ENCODE measurements at regions not wholly inside any gene's neighbourhood (a gene's known extent, or its start where the extent isn't known, plus 50 kb on each side); places are given as distances from the start of the nearest gene placed in this dataset.

DNA sequence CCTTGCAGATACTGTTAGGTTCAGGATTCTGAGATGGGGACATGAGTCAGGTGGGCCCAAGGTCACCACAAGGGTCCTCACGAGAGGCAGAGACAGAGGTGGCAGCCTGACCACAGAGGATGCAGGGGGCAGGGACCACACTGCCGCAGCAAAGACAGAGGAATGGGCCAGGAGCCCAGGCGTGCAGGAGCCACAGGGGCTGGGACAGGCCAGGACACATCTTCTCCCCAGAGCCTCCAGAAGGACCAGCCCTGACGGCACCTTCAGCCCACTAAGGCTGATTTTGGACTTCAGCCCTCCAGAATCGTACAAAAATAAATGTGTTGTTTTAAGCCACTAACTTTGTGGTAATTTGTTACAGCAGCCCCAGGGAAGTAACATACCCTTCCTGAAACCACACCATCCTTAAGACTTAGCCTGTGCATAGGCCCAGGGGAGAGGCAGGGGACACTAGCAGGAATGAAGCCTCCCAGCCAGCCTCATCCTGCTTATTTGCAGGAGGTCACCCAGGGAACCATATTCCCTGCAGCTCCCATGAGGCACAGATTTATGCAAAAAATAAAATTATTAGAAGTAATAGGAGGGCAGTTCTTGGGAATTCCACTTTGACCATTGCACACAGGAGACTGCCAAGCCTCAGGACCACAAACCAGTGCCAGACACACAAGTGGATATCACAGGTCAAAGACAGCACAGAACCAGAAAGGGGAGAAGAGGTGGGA lies 119.3 kb upstream of the CST7 start:
- Mint-ChIP-seq H3K36me3 (ENCODE audit: insufficient read depth in 2 of 2) (no peaks in the 10 kb centered on the region), H3K4me3 (no peak overlapping the region), H3K9me3 (no peaks in the 10 kb centered on the region), H3K27ac (no peak overlapping the region), H3K4me1 (ENCODE audit: low read depth) (no peaks in the 10 kb centered on the region), H3K27me3 (ENCODE audit: low read depth) (no peaks in the 10 kb centered on the region)
- DNase-seq (no peak), ATAC-seq (replicated peaks in 1 of 2) (no peak)

DNA sequence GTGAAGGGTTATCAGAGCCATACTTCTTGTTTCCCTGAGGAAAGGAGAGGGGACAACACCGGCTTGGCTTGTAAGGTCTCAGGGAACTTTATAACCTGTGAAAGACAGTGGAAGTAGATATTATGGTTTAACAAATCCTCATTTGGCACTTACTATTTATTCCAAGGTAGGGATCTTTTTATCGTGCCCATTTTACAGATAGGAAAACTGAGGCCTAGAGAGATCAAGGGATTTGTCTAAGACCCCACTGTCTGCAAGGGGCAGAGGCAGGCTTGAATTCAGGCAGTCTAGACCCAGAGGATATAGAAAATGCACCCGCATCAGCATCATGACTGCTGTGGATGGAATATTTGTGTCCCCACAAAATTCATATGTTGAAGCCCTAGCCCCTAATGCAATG lies 118.4 kb upstream of the CST7 start:
- Mint-ChIP-seq H3K9me3 (no peaks in the 10 kb centered on the region), H3K27ac (no peak overlapping the region), H3K27me3 (ENCODE audit: low read depth) (no peaks in the 10 kb centered on the region), H3K36me3 (ENCODE audit: insufficient read depth in 2 of 2) (no peaks in the 10 kb centered on the region), H3K4me3 (no peak overlapping the region), H3K4me1 (ENCODE audit: low read depth) (no peaks in the 10 kb centered on the region)
- DNase-seq (no peak), ATAC-seq (replicated peaks in 1 of 2) (no peak)

DNA sequence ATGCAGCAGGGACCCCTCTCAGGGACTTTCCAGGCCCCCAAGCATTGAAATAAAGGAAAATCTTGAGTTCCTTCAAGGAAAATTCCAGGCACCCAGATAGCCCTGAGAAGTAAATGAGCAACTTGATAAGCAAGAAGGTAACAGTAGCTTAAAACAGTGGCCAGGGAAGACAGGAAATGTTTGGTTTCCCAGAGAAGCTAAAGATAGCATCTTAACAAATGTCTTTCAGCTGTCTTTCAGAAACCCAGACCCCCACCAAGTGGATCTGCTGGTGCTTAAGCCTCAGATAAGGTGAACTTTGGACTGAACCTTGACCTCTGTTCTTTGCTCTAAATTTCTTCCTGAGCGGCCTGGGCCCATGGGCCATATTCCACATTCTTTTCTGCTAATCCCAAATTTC lies 117.8 kb upstream of the CST7 start:
- Mint-ChIP-seq H3K4me1 (ENCODE audit: low read depth) (no peaks in the 10 kb centered on the region), H3K27me3 (ENCODE audit: low read depth) (no peaks in the 10 kb centered on the region), H3K9me3 (no peaks in the 10 kb centered on the region), H3K4me3 (no peak overlapping the region), H3K36me3 (ENCODE audit: insufficient read depth in 2 of 2) (no peaks in the 10 kb centered on the region), H3K27ac (no peak overlapping the region)
- no peak for DNase-seq
- ATAC-seq (replicated peaks in 1 of 2) = no peak

DNA sequence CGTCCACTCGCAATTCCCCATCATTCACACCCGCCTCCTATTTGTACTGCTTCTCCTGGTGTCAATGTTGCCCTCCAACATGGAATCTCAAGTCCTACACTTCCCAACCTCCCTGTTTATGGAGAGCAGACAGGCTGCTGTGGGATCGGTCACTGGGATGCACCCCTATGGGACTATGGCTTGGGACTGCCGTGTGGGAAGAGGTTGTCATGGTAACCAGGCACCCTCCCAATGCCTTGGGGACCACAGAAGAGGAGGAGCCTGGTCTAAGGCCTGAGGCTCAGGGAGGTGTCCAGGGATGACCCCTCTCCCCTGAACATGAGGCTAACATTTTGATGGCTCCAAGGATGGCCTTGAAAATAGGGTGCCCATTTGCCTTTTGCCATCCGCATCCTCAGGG lies 116.6 kb upstream of the CST7 start:
- Mint-ChIP-seq H3K9me3 (no peaks in the 10 kb centered on the region), H3K36me3 (ENCODE audit: insufficient read depth in 2 of 2) (no peaks in the 10 kb centered on the region), H3K27me3 (ENCODE audit: low read depth) (no peaks in the 10 kb centered on the region), H3K27ac (no peak overlapping the region), H3K4me3 (no peak overlapping the region), H3K4me1 (ENCODE audit: low read depth) (no peaks in the 10 kb centered on the region)
- ATAC-seq (replicated peaks in 1 of 2) (no peak), DNase-seq (no peak)

DNA sequence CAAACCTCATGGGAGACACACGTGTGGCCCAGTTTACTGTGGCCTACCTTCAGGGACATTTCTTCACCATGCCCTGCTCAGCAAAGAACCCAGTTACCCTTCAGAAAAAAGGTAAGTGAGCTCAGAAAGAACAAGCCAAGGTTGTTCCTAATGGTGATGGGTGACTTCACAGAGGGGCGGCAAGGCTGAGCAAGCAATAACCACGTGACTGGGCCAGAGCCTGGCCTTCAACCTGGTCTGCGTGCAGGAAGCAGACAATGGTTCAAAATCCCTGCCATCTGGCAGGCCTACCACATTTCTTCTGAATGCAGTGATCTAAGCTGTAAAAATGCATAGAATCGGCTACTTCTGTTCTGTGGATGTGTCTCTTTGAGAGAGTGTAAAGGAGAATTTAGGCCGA lies 115.5 kb upstream of the CST7 start:
- no peak for ATAC-seq (replicated peaks in 1 of 2)
- no peaks in the 10 kb centered on the region for H3K9me3 Mint-ChIP-seq
- DNase-seq = no peak
- H3K36me3 Mint-ChIP-seq (ENCODE audit: insufficient read depth in 2 of 2) = no peaks in the 10 kb centered on the region
- H3K4me3 Mint-ChIP-seq = no peak overlapping the region
- no peak overlapping the region for H3K27ac Mint-ChIP-seq
- H3K4me1 Mint-ChIP-seq (ENCODE audit: low read depth) = no peaks in the 10 kb centered on the region
- H3K27me3 Mint-ChIP-seq (ENCODE audit: low read depth) = no peaks in the 10 kb centered on the region

DNA sequence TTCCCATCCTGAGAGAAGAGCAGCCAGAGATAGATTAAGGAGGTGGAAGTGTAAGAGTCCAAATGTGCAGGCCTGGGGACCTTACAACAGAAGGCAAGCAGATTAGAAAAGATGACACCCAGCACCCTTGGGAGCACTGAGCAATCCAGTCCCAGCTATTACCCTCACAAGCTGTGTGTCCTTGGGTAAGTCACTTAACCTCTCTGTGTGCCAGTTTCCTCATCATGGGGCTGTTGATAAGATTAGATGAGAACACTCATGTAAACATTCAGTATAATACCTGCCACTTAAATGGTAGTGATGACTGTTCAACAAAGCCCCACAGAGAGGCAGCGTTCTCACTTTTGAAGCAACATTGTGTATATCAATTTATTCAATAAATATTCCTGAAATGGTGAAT lies 114.8 kb upstream of the CST7 start:
- Mint-ChIP-seq H3K4me1 (ENCODE audit: low read depth) (no peaks in the 10 kb centered on the region), H3K9me3 (no peaks in the 10 kb centered on the region), H3K4me3 (no peak overlapping the region), H3K27ac (no peak overlapping the region), H3K36me3 (ENCODE audit: insufficient read depth in 2 of 2) (no peaks in the 10 kb centered on the region), H3K27me3 (ENCODE audit: low read depth) (no peaks in the 10 kb centered on the region)
- DNase-seq (no peak), ATAC-seq (replicated peaks in 1 of 2) (no peak)

DNA sequence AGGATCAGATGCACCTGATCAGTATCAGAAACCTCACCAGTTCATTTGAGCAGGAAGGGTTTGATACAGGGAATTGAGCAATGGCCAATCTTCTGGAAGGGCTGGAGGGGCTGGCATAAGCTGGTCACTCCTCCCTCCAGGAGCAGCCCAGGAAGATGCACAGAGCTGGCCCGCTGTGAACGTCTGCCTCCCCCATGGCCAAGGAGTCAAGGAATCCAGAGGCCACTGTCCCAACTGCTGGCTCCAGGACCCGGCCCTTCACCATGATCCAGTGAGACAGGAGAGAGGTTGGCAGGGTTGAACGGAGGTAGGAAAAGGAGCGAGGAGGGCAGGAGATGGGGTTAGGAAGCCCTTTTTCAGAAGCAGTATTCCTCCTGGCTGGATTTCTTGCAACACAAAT lies 113.9 kb upstream of the CST7 start:
- Mint-ChIP-seq H3K9me3 (no peaks in the 10 kb centered on the region), H3K36me3 (ENCODE audit: insufficient read depth in 2 of 2) (no peaks in the 10 kb centered on the region)

DNA sequence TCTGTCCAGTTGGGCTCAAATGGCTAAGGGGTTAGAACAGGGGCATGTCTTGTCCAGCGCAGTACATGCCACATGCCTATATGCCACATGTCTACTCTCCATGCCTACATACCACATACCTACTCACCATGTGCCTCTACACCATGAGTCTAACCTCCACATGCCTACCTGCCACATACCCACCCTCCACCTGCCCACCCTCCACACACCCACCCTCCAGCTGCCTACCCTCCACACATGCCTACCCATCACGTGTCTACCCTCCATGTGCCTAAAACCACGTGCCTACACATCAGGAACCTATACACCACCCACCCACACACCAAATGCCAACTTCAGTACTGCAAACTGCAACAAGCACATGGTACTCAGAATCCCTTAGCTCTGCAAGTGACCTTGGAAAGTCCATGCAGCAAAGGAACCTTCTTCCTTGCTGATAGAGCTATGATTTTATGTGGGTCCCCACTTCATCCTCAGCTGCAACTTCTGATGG lies 113.0 kb upstream of the CST7 start:
- H3K27ac Mint-ChIP-seq = no peak overlapping the region
- no peak for ATAC-seq (replicated peaks in 1 of 2)
- DNase-seq = no peak
- H3K36me3 Mint-ChIP-seq (ENCODE audit: insufficient read depth in 2 of 2) = no peaks in the 10 kb centered on the region
- H3K4me3 Mint-ChIP-seq = no peak overlapping the region
- no peaks in the 10 kb centered on the region for H3K27me3 Mint-ChIP-seq (ENCODE audit: low read depth)
- no peaks in the 10 kb centered on the region for H3K4me1 Mint-ChIP-seq (ENCODE audit: low read depth)
- H3K9me3 Mint-ChIP-seq = no peaks in the 10 kb centered on the region

More for the DNA sequence above, 113.9 kb upstream of the CST7 start:
- no peak for ATAC-seq (replicated peaks in 1 of 2)
- H3K4me3 Mint-ChIP-seq = no peak overlapping the region
- H3K27me3 Mint-ChIP-seq (ENCODE audit: low read depth) = no peaks in the 10 kb centered on the region
- no peaks in the 10 kb centered on the region for H3K4me1 Mint-ChIP-seq (ENCODE audit: low read depth)
- DNase-seq = no peak
- H3K27ac Mint-ChIP-seq = no peak overlapping the region

DNA sequence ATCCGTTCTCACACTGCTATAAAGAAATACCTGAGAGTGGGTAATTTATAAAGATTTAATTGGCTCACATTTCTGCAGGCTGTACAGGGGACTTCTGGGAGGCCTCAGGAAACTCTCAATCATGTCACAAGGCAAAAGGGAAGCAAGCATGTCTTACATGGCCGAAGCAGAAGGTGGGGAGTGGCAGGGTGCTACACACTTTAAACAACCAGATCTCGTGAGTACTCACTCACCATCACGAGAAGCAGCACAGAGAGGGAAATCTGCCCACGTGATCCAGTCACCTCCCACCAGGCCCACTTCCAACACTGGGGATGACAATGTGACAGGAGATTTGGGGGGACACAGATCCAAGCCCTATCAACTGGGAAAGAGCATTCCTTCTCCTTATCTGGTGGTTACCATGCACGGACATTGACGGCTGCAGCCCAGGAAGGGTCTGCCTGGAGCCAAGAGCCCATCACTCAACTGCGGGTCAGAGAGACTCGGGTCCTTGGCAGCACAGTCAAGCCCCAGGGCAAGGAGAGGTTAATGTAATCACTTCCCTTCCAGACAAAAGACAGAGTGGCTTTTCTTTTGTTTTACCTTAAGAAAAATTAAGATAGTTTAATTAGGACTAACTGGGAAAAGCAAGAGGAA lies 112.3 kb upstream of the CST7 start:
- DNase-seq (no peak), ATAC-seq (replicated peaks in 1 of 2) (no peak)
- H3K27me3 Mint-ChIP-seq (ENCODE audit: low read depth) = no peaks in the 10 kb centered on the region
- no peaks in the 10 kb centered on the region for H3K4me1 Mint-ChIP-seq (ENCODE audit: low read depth)
- no peaks in the 10 kb centered on the region for H3K36me3 Mint-ChIP-seq (ENCODE audit: insufficient read depth in 2 of 2)
- no peak overlapping the region for H3K27ac Mint-ChIP-seq
- H3K4me3 Mint-ChIP-seq = no peak overlapping the region
- no peaks in the 10 kb centered on the region for H3K9me3 Mint-ChIP-seq

DNA sequence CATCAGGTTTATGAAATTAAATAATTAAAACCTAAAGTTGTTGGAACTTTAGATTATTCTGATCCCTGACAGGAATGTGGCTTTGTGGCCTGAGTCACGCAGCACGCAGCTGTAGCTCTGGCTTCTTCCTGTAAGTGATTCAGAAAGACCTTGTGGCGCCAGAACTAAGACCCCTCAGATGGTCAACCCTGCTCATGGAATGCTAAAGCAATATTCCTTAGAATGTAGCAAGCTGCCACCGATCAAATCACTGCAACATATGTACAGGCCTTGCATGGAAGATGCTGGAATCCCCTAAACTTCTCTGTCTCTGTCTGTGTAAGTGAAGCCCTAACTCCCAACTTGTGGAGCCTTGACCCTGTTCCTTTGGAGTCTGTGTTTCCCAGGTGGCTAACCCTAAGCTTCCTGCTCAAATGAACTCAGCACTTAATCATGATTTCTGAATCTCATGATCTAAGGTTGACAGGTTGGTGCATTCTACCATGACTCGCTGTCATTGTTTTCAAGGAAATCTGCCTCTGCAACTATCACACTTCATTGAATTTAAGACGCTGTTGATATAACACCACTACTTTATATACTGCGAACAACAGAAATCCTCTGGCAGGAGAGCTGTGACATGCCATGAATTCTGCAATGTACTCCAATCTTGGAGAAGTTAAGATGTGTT lies 111.2 kb upstream of the CST7 start:
- Mint-ChIP-seq H3K27me3 (ENCODE audit: low read depth) (peaks cover 8% of the 10 kb centered on the region), H3K4me1 (ENCODE audit: low read depth) (peaks cover 4% of the 10 kb centered on the region), H3K36me3 (ENCODE audit: insufficient read depth in 2 of 2) (no peaks in the 10 kb centered on the region), H3K9me3 (no peaks in the 10 kb centered on the region), H3K4me3 (no peak overlapping the region), H3K27ac (no peak overlapping the region)
- DNase-seq (no peak), ATAC-seq (replicated peaks in 1 of 2) (no peak)

DNA sequence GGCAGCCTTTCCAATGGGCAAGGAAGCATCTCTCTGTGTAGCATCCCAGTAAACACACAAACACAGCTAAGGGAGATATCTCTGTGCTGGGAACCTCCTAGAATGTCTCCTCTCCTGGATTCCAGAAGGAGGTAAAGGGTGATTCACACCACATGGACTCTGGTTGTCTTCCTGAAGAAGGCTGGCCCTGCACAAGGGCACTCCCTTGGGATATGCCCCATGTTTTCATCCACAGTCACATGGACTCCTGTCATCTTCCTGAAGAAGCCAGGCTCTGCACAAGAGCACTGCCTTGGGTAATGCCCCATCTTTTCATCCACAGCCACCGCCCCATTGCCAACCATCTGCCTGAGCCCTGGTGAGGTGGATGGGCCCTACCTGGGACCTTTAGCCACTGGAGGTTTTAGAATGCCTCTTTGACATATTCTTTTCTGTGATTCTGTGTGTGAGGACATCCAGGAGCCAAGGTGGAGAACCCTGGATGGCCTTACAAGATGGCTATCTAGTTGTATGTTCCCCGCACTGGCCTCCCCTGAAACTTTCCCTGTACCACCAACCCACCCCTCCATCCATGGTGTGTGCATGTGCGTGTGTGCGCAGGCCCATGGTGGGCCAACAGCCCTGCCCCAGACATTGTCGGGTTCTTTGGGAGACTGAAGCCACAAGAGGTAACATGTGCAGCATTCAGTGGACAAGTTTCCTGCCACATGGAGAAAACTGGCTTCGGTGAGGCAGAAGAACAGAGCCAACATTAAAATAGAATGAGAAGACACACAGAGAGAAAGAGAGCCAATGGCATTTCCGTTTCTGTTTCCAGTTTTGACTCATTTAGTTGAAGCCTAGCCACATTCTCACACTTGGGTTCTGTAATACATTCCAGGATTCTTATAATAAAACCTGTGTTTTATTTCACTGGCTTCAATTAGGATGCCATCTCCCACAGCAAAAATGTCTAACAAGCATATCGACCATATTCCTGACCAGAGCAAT lies 110.2 kb upstream of the CST7 start:
- DNase-seq (no peak), ATAC-seq (replicated peaks in 1 of 2) (no peak)
- Mint-ChIP-seq H3K27me3 (ENCODE audit: low read depth) (peaks cover 8% of the 10 kb centered on the region), H3K27ac (no peak overlapping the region), H3K4me3 (no peak overlapping the region), H3K9me3 (no peaks in the 10 kb centered on the region), H3K36me3 (ENCODE audit: insufficient read depth in 2 of 2) (no peaks in the 10 kb centered on the region), H3K4me1 (ENCODE audit: low read depth) (peaks cover 5% of the 10 kb centered on the region)

DNA sequence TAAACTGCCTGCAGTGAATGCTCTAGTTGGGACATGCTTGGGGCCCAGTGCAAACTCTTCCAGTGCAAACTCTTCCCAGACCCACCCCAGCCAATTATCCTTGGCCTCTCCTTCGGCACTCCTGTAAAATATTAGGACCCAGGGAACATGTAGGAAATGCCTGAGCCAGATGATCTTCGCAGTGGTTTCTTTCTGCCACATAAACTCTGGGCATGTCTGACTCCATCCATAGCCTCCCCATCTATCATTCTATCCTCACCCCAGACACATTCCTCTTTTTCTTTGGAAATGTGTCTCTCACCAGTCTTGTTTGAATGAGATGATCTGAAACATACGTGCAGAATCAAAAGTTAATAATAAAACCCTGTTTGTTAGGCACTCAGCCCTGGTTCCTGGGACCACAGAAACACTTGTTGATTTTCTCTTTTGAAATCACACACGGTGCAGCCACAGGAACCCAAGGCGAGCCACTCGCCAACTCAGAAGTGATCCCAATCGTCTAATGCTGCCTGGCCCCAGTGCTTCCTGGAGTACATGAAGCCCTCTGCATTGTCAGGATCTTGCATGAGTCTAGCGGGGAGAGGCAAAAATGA lies 108.9 kb upstream of the CST7 start:
- no peaks in the 10 kb centered on the region for H3K36me3 Mint-ChIP-seq (ENCODE audit: insufficient read depth in 2 of 2)
- no peak for DNase-seq
- peaks cover 5% of the 10 kb centered on the region for H3K4me1 Mint-ChIP-seq (ENCODE audit: low read depth)
- ATAC-seq (replicated peaks in 1 of 2) = no peak
- H3K4me3 Mint-ChIP-seq = no peak overlapping the region
- H3K9me3 Mint-ChIP-seq = no peaks in the 10 kb centered on the region
- peaks cover 8% of the 10 kb centered on the region for H3K27me3 Mint-ChIP-seq (ENCODE audit: low read depth)
- H3K27ac Mint-ChIP-seq = no peak overlapping the region
